ENCODE measurements at regions not wholly inside any gene's neighbourhood (a gene's known extent, or its start where the extent isn't known, plus 50 kb on each side); places are given as distances from the start of the nearest gene placed in this dataset.

DNA sequence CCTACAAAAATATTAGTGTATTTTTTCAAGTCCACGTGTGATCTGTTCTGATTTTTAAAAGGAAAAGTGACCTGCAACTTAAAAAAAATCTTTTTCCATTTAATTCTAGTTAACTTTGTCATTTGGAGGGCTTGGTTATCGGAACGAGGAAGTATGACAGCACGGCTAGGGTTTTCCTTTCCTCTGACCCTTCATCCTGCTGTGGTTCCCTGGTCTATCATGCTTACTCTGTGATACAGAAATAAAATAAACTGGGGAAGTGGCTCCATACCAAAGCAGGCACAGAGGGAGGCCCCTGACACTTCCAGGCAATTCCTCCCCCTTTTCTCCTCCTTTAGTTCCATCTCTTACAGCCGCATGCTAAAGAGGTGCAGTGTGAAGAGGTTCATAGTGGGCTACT is 491.3 kb downstream of the EDEM1 start:
- ChIA-PET CTCF (no interaction called here), POLR2A (no interaction called here)
- no peak for DNase-seq (ENCODE audit: extremely low spot score)
- TF ChIP-seq, protein P1, sequence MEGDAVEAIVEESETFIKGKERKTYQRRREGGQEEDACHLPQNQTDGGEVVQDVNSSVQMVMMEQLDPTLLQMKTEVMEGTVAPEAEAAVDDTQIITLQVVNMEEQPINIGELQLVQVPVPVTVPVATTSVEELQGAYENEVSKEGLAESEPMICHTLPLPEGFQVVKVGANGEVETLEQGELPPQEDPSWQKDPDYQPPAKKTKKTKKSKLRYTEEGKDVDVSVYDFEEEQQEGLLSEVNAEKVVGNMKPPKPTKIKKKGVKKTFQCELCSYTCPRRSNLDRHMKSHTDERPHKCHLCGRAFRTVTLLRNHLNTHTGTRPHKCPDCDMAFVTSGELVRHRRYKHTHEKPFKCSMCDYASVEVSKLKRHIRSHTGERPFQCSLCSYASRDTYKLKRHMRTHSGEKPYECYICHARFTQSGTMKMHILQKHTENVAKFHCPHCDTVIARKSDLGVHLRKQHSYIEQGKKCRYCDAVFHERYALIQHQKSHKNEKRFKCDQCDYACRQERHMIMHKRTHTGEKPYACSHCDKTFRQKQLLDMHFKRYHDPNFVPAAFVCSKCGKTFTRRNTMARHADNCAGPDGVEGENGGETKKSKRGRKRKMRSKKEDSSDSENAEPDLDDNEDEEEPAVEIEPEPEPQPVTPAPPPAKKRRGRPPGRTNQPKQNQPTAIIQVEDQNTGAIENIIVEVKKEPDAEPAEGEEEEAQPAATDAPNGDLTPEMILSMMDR (IDR thresholded peaks at IDR 0.05; ENCODE audit: control extremely low read depth, extremely low read depth, low read depth, missing control alignments): no peak

DNA sequence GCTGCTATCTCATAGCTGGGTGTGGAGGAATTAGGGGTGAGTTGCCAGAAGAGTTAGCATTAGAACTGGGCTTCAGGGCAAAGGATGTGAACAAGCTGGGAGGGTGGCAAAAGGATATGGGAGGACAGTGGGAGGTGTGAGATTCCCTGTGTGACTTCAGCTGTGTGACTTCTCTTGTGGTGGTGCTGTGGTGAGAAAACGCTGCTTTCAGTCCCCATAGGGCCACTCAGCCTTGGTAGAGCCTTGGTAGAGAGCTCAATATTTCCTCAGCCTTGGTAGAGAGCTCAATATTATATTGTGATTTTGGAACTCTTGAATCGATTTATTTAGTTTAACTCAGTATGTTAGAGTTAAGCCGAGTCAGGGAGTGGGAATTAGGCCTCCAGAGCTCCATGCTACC is 499.7 kb downstream of the EDEM1 start:
- TF ChIP-seq, protein P1 (IDR thresholded peaks at IDR 0.05; ENCODE audit: control extremely low read depth, extremely low read depth, low read depth, missing control alignments): no peak
- POLR2A ChIA-PET: no interaction called here
- CTCF ChIA-PET: no interaction called here
- no peak for DNase-seq (ENCODE audit: extremely low spot score)

DNA sequence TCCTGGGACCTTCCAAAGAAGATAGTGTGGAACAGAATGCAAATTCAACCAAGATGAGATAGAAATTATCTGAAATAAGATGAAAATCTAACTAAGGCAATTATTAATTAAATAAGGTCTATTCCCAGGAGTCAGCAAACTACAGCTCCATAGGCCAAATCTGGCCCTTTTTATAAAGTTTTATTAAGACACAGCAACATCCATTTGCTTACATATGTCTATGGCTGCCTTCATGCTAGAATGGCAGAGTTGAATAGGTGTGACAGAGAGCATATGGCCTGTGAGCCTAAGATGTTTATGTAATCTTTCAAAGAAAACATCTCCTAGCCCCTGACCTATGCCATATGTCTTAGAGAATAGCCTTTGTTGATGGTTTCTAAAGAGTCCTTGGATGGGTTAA is 503.0 kb downstream of the EDEM1 start:
- ChIA-PET CTCF (interaction anchor here (1.1 to 1.7 kb wide), 2 partner anchors 13 to 34 kb away, joined by 3 read pairs; no protein-coding TSS in a partner anchor), POLR2A (no interaction called here)
- TF ChIP-seq, protein P1 (IDR thresholded peaks at IDR 0.05; ENCODE audit: control extremely low read depth, extremely low read depth, low read depth, missing control alignments): no peak
- DNase-seq (ENCODE audit: extremely low spot score): no peak

DNA sequence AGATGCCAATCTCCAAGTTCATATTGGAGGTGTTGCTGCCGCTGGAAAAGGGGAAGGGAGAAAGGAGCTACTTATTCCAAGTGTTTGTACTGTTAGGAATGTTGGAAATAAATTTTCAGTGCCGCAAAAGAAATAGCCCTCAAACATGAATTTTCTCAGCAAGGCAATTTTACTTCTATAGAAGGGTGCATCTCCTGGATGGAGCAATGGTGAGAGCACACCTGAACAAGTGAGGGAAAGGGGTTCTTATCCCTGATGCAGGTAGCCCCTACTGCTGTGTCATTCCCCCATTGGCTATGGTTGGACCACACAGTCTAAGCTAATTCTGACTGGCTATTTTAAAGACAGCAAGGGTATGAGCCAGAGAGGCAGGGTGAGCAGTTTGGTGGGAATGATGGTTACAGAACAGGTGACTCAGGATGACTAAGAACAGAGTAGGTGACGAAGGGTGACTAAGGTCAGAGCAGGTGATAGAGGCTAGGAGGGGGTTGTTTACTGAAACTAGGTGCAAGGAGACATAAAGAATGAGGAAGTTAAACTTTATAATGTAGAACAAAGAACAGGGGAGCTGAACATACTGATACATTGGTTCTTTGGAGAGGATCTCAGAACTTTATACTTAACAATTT is 503.5 kb downstream of the EDEM1 start:
- no peak for DNase-seq (ENCODE audit: extremely low spot score)
- ChIA-PET CTCF (interaction anchor here (1.0 to 1.7 kb wide), 3 partner anchors 8 to 35 kb away, joined by 3 to 4 read pairs (median 3); no protein-coding TSS in a partner anchor), POLR2A (no interaction called here)
- TF ChIP-seq, protein P1 (IDR thresholded peaks at IDR 0.05; ENCODE audit: control extremely low read depth, extremely low read depth, low read depth, missing control alignments): no peak

DNA sequence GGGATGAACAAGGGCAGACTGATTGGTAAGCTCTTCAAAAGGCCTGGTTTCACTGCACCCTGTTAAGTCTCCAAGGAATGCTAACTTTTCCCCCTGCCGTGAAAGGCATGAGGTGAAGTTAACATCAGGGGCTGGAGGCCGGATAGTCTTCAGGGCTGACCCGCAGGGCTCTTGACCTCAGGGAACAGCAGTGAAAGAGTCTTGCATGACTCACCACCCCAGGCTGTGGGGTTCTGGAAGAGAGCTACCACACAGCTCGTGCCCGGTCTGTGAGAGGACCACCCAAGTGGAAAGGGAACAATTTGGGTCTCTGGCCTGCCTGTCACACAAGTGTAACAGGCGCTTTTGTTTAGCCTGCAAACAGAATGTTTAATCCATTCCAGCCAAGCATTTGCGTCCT is 504.9 kb downstream of the EDEM1 start:
- ChIA-PET CTCF (no interaction called here), POLR2A (no interaction called here)
- DNase-seq (ENCODE audit: extremely low spot score): no peak
- TF ChIP-seq, protein P1 (IDR thresholded peaks at IDR 0.05; ENCODE audit: control extremely low read depth, extremely low read depth, low read depth, missing control alignments): no peak

DNA sequence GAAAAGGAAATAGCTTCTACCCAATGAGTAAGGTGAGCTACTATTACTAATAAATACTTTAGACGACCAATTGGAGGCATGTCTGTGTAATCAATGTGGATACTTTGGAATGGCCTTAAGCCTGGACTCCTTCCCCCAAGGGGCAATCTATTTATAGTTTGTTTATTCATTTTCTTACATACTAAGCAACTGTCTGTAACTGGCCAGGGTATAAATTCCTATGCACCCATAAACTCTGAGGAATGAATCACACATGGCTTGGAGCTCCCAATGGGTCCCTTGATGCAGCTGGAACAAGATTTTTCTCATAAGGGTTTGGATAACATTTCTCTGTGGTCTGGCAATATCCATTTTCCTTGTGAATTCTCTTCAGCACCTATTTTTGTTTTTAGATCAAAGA is 506.8 kb downstream of the EDEM1 start:
- CTCF ChIA-PET: no interaction called here
- POLR2A ChIA-PET: no interaction called here
- DNase-seq (ENCODE audit: extremely low spot score): no peak
- TF ChIP-seq, protein P1 (IDR thresholded peaks at IDR 0.05; ENCODE audit: control extremely low read depth, extremely low read depth, low read depth, missing control alignments): no peak
